ENCODE measurements at regions not wholly inside any gene's neighbourhood (a gene's known extent, or its start where the extent isn't known, plus 50 kb on each side); places are given as distances from the start of the nearest gene placed in this dataset.

GRCh38 chr3:176562331-176562730 lies 635.0 kb downstream of the TBL1XR1 start:
- no peak for DNase-seq (ENCODE audit: low read depth)
- no peak for TF ChIP-seq CTCF (conservative IDR thresholded peaks at IDR 0.05; ENCODE audit: low read depth, low read length)
- no peak overlapping the region for H3K4me3 ChIP-seq (ENCODE audit: low read length)

DNA sequence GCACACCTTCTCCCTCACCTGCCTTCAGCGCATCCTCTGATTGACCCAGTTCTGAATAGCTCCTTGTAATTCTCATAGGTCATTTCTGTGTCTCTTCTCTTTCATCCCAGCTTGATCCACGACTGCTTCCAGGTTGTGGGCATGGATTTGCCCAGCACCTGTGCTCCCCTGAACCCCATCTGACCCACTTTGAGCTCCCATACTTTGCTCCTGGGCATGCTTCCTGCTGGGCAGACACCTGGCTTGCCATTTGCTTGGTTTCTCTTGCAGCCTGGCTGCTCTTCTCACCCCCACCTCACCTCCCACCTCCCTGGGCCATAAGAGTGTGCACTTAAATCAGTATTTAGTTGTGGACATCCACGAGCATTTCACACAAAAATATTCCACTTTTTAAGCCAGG lies 635.5 kb downstream of the TBL1XR1 start:
- H3K4me3 ChIP-seq (ENCODE audit: low read length) = no peak overlapping the region
- no peak for DNase-seq (ENCODE audit: low read depth)
- no peak for TF ChIP-seq CTCF (conservative IDR thresholded peaks at IDR 0.05; ENCODE audit: low read depth, low read length)

DNA sequence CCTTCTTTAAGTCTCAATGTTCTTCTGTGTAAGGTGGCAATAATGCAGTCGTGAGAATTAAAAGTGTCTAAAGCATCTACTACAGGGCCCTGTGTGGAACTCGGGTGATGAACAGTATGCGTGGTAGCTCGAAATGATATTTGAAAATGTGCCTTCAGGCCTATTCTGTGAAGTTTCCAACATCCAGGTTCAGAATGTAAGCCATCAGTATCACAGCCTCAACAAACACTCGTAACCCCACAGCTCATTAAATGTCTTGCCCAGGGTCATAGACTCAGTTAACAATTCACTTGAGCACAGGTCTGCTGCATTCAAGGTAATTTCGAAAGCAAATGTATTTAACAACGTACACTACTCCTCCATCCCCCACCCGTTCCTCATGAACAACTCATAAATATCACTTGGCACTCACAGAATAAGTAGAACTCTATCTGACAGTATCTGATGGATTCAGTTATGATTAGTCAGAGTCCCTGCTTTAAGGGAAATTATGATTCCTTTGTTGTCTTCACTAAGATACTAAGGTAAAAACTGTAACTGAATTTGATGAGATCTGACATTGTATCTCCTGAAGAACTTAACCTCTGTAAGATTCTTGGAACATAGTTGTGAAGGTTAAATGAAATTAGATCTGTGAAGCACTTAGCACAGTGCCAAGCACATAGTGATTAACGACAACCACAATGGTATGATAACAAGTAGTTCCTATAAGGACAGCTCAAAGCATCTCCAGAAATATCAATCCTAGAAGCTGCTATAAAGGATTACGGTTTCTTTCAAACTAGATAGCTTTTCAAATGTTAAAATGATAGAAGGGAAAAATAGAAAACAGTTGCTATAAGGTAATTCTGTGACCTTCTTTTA lies 642.3 kb downstream of the TBL1XR1 start:
- TF ChIP-seq CTCF (conservative IDR thresholded peaks at IDR 0.05; ENCODE audit: low read depth, low read length) = no peak
- no peak for DNase-seq (ENCODE audit: low read depth)
- no peak overlapping the region for H3K4me3 ChIP-seq (ENCODE audit: low read length)

- TF ChIP-seq CTCF (conservative IDR thresholded peaks at IDR 0.05; ENCODE audit: low read depth, low read length) = no peak
- no peak overlapping the region for H3K4me3 ChIP-seq (ENCODE audit: low read length)
- DNase-seq (ENCODE audit: low read depth) = no peak
Observed at GRCh38 chr3:176554264-176554663, 643.0 kb downstream of the TBL1XR1 start.

DNA sequence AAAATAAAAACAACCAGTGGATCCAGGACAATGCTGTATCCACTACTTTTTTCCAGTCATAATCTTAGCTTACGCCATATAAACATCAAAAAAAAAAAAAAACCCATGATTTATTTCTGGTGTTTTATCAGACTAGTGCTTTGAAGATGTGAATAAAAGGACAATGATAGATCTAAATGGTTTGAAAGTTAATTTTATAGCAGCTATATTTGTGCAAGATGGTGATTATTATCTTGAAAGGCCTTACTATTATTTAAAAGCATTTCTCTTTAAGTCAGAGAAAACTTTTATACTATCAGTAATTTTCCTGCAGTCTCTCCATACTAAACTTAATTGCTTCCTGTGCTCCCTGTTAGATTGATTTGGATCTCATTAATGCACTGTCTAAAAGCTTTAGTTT lies 670.3 kb downstream of the TBL1XR1 start:
- no peak for DNase-seq (ENCODE audit: low read depth)
- no peak for TF ChIP-seq CTCF (conservative IDR thresholded peaks at IDR 0.05; ENCODE audit: low read depth, low read length)
- H3K4me3 ChIP-seq (ENCODE audit: low read length) = no peak overlapping the region

- H3K4me3 ChIP-seq (ENCODE audit: low read length) = no peak overlapping the region
- TF ChIP-seq CTCF (conservative IDR thresholded peaks at IDR 0.05; ENCODE audit: low read depth, low read length) = no peak
- DNase-seq (ENCODE audit: low read depth) = peak; percentile 91
Observed at GRCh38 chr3:176526225-176526624, 671.1 kb downstream of the TBL1XR1 start.

- H3K4me3 ChIP-seq (ENCODE audit: low read length) = no peak overlapping the region
- TF ChIP-seq CTCF (conservative IDR thresholded peaks at IDR 0.05; ENCODE audit: low read depth, low read length) = no peak
- DNase-seq (ENCODE audit: low read depth) = no peak
Observed at GRCh38 chr3:176523114-176523513, 674.2 kb downstream of the TBL1XR1 start.
